Hematopoietic multipotent progenitor cell treated with erythropoietin and hydrocortisone succinate and interleukin-3 and kit ligand, for 6 days (in vitro differentiated cells): ENCODE measurements at regions not wholly inside any gene's neighbourhood (a gene's known extent, or its start where the extent isn't known, plus 50 kb on each side); places are given as distances from the start of the nearest gene placed in this dataset.
"Not testable (repeated sequence)": the region's sequence is repeated elsewhere in the genome, so short reads cannot be mapped to it uniquely, and the experiment has no call there.

Experiments used
- DNase-seq: peaks from one replicate; pipeline ENCODE4 v3.0.0-alpha.2; 2015

GRCh38 chr6:3921663-3922062, 72.5 kb downstream of the FAM50B start:
- DNase-seq, result no peak

GRCh38 chr6:3922619-3923018, 73.4 kb downstream of the FAM50B start:
- DNase-seq, result not testable (repeated sequence)

GRCh38 chr6:3925223-3926149, 76.3 kb downstream of the FAM50B start:
- DNase-seq, result not testable (repeated sequence)

- DNase-seq, result no peak
These were observed 76.9 kb downstream of the FAM50B start for GRCh38 chr6:3926150-3926482.

- DNase-seq, result no peak
These were observed 78.9 kb downstream of the FAM50B start for GRCh38 chr6:3928111-3928510.

- no peak for DNase-seq
These were observed 80.2 kb downstream of the FAM50B start for GRCh38 chr6:3929281-3929798.

- DNase-seq, result peak; percentile 37
These were observed 88.3 kb downstream of the FAM50B start for GRCh38 chr6:3937438-3937837.

GRCh38 chr6:3938715-3939367, 89.7 kb downstream of the FAM50B start:
- DNase-seq, result no peak

GRCh38 chr6:3939368-3939958, 90.3 kb downstream of the FAM50B start:
- no peak for DNase-seq

GRCh38 chr6:3939964-3940363, 90.8 kb downstream of the FAM50B start:
- peak; percentile 84 for DNase-seq

- no peak for DNase-seq
These were observed 91.5 kb downstream of the FAM50B start for GRCh38 chr6:3940703-3941102.

GRCh38 chr6:3943331-3943765, 94.2 kb downstream of the FAM50B start:
- DNase-seq, result peak; percentile 5

GRCh38 chr6:3944246-3944645, 95.1 kb downstream of the FAM50B start:
- no peak for DNase-seq

GRCh38 chr6:3946778-3947177, 97.6 kb downstream of the FAM50B start:
- no peak for DNase-seq

- DNase-seq, result no peak
These were observed 99.7 kb downstream of the FAM50B start for GRCh38 chr6:3948866-3949265.

GRCh38 chr6:3949521-3949920, 100.3 kb downstream of the FAM50B start:
- no peak for DNase-seq

GRCh38 chr6:3956054-3956453, 106.9 kb downstream of the FAM50B start:
- DNase-seq, result no peak

GRCh38 chr6:3957321-3957720, 108.1 kb downstream of the FAM50B start:
- no peak for DNase-seq

GRCh38 chr6:3958255-3958654, 109.1 kb downstream of the FAM50B start:
- DNase-seq, result no peak

- DNase-seq, result no peak
These were observed 110.2 kb downstream of the FAM50B start for GRCh38 chr6:3959385-3959784.

- no peak for DNase-seq
These were observed 111.7 kb downstream of the FAM50B start for GRCh38 chr6:3960754-3961361.

- no peak for DNase-seq
These were observed 112.5 kb downstream of the FAM50B start for GRCh38 chr6:3961581-3962215.
